MM.1S (cell line): ENCODE measurements at regions not wholly inside any gene's neighbourhood (a gene's known extent, or its start where the extent isn't known, plus 50 kb on each side); places are given as distances from the start of the nearest gene placed in this dataset.

Experiments
- DNase-seq: peaks from one replicate; pipeline ENCODE4 v3.0.0-alpha.2; 2015
- H2AFZ ChIP-seq: fragments of 300-600 bp; sonication (generic); 2 replicates; pipeline ENCODE4 v1.6.0; 2016; ENCODE audit warnings: antibody characterized with exemption, low read length
- H3F3A ChIP-seq: fragments of 300-600 bp; sonication (generic); 2 replicates; pipeline ENCODE4 v1.6.1; 2016; ENCODE audit warnings: mild to moderate bottlenecking, antibody characterized with exemption, low read length, moderate library complexity, mixed read lengths; ENCODE audit not compliant: insufficient read depth
- H3K27ac ChIP-seq: fragments of 300-600 bp; sonication (generic); 2 replicates; pipeline ENCODE4 v1.5.1; 2016; ENCODE audit warnings: mild to moderate bottlenecking, low read length
- H3K27me3 ChIP-seq: fragments of 300-600 bp; sonication (generic); replicated peaks from 2 replicates; pipeline ENCODE4 v1.6.0; 2016; ENCODE audit warnings: low read length; ENCODE audit not compliant: insufficient read depth
- H3K36me3 ChIP-seq: fragments of 300-600 bp; sonication (generic); replicated peaks from 2 replicates; pipeline ENCODE4 v1.6.1; 2016; ENCODE audit warnings: mild to moderate bottlenecking, low read length, mixed read lengths; ENCODE audit not compliant: insufficient read depth
- H3K4me1 ChIP-seq: fragments of 300-600 bp; sonication (generic); 2 replicates; pipeline ENCODE4 v1.6.1; 2016; ENCODE audit warnings: low read length, mixed read lengths
- H3K4me2 ChIP-seq: fragments of 300-600 bp; sonication (generic); 2 replicates; pipeline ENCODE4 v1.6.0; 2016; ENCODE audit warnings: low read depth, low read length
- H3K4me3 ChIP-seq: fragments of 300-600 bp; sonication (generic); 2 replicates; pipeline ENCODE4 v1.5.1; 2016; ENCODE audit warnings: low read length, mixed read lengths
- H3K79me2 ChIP-seq: fragments of 300-600 bp; sonication (generic); 2 replicates; pipeline ENCODE4 v1.6.1; 2016; ENCODE audit warnings: mixed run types, low read length, mixed read lengths
- H3K9ac ChIP-seq: fragments of 300-600 bp; sonication (generic); 2 replicates; pipeline ENCODE4 v1.6.1; 2016; ENCODE audit warnings: low read length, mixed read lengths
- H3K9me2 ChIP-seq: fragments of 300-600 bp; sonication (generic); replicated peaks from 2 replicates; pipeline ENCODE4 v1.6.1; 2016; ENCODE audit warnings: mild to moderate bottlenecking, low read length, mixed read lengths; ENCODE audit not compliant: insufficient read depth
- H3K9me3 ChIP-seq: fragments of 300-600 bp; sonication (generic); replicated peaks from 2 replicates; pipeline ENCODE4 v1.6.1; 2016; ENCODE audit warnings: mild to moderate bottlenecking, low read length, mixed read lengths; ENCODE audit not compliant: insufficient read depth
- H4K20me1 ChIP-seq: fragments of 300-600 bp; sonication (generic); 2 replicates; pipeline ENCODE4 v1.6.1; 2016; ENCODE audit warnings: mild to moderate bottlenecking, low read length, moderate library complexity, mixed read lengths; ENCODE audit not compliant: insufficient read depth
- CTCF ChIP-seq: fragments of 300-600 bp; sonication (generic); IDR thresholded peaks from 2 replicates; pipeline ENCODE4 v1.5.1; 2016; ENCODE audit warnings: antibody characterized with exemption, low read length, mixed read lengths
- EZH2 ChIP-seq: fragments of 300-600 bp; sonication (generic); optimal IDR thresholded peaks from 2 replicates; pipeline ENCODE3; 2017; ENCODE audit warnings: low read depth, mild to moderate bottlenecking, antibody characterized with exemption, low read length, mixed read lengths
- EZH2phosphoT487 ChIP-seq: fragments of 300-600 bp; sonication (generic); IDR thresholded peaks from 2 replicates; pipeline ENCODE4 v1.6.1; 2018; ENCODE audit warnings: antibody characterized with exemption, low read length

DNA sequence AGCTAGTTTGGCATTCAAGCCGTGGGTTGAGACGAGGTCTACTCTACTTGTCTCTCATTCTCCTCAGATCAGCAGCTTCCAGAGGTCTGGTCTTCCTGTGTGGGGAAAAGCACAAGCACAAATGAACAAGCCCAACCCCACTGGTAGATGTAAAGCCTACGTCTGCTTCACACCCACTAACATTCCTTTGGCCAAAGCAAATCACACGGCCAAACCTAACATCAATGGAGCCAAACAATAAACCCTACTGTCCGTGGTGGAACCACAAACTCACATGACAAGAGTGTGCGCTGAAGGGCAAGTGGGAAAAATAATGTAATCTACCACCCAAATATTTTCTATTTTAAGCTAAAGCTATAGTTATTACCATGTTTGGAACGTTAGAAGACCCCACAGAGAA lies 179.3 kb upstream of the MGAT5 start:
- Histone ChIP-seq H3K9ac (no peak overlapping the region), H3K9me3 (no peaks in the 10 kb centered on the region), H3K4me3 (no peak overlapping the region), H3K27ac (no peak overlapping the region), H3K4me2 (no peak overlapping the region), H3F3A (no peaks in the 10 kb centered on the region), H3K36me3 (no peaks in the 10 kb centered on the region), H4K20me1 (no peaks in the 10 kb centered on the region), H3K9me2 (no peaks in the 10 kb centered on the region), H2AFZ (no peak overlapping the region), H3K4me1 (no peaks in the 10 kb centered on the region), H3K27me3 (no peaks in the 10 kb centered on the region), H3K79me2 (no peaks in the 10 kb centered on the region)
- no peak for DNase-seq
- no peak for TF ChIP-seq CTCF
- no peak for TF ChIP-seq EZH2phosphoT487
- TF ChIP-seq EZH2: no peak

- H3K27me3 ChIP-seq: no peaks in the 10 kb centered on the region
- H3K9me2 ChIP-seq: no peaks in the 10 kb centered on the region
- H2AFZ ChIP-seq: no peak overlapping the region
- no peak for DNase-seq
- H4K20me1 ChIP-seq: no peaks in the 10 kb centered on the region
- H3K4me1 ChIP-seq: no peaks in the 10 kb centered on the region
- no peak overlapping the region for H3K9ac ChIP-seq
- H3K4me2 ChIP-seq: no peak overlapping the region
- no peak overlapping the region for H3K4me3 ChIP-seq
- H3F3A ChIP-seq: no peaks in the 10 kb centered on the region
- no peak overlapping the region for H3K27ac ChIP-seq
- no peaks in the 10 kb centered on the region for H3K9me3 ChIP-seq
- H3K36me3 ChIP-seq: no peaks in the 10 kb centered on the region
- TF ChIP-seq EZH2 (no peak), EZH2phosphoT487 (no peak), CTCF (no peak)
- H3K79me2 ChIP-seq: no peaks in the 10 kb centered on the region
These were observed 178.7 kb upstream of the MGAT5 start for GRCh38 chr2:134075204-134075603.

DNA sequence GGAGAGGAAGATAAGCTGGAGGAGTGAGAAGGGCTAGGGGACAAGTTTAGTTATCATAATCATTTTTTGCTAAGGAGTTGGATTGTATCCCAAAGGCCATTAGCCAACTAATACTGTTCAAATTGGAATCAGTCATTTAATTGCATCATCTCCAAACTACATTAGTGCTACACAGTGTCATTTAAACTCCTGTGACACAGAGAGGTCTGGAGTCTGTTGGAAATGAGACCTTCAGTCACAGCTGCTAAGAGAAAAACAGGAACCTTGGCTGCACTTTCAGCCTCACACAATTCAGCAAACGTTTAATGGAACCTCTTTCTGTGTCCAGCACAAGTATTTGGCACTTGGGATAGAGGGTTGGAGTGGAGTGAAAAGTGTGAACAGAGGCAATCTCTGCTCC lies 175.5 kb upstream of the MGAT5 start:
- DNase-seq: no peak
- no peak overlapping the region for H3K9ac ChIP-seq
- no peak overlapping the region for H2AFZ ChIP-seq
- no peaks in the 10 kb centered on the region for H4K20me1 ChIP-seq
- H3K27ac ChIP-seq: no peak overlapping the region
- H3K27me3 ChIP-seq: no peaks in the 10 kb centered on the region
- H3K9me2 ChIP-seq: no peaks in the 10 kb centered on the region
- no peaks in the 10 kb centered on the region for H3K9me3 ChIP-seq
- no peaks in the 10 kb centered on the region for H3K4me1 ChIP-seq
- H3K4me2 ChIP-seq: no peak overlapping the region
- no peaks in the 10 kb centered on the region for H3K36me3 ChIP-seq
- H3F3A ChIP-seq: no peaks in the 10 kb centered on the region
- H3K79me2 ChIP-seq: no peaks in the 10 kb centered on the region
- no peak for TF ChIP-seq EZH2
- no peak for TF ChIP-seq CTCF
- TF ChIP-seq EZH2phosphoT487: no peak
- no peak overlapping the region for H3K4me3 ChIP-seq
